HepG2 (cell line): ENCODE measurements at regions not wholly inside any gene's neighbourhood (a gene's known extent, or its start where the extent isn't known, plus 50 kb on each side); places are given as distances from the start of the nearest gene placed in this dataset.

ENCODE experiments used
- CTCF ChIP-seq: sonication (generic); formaldehyde crosslinking; IDR thresholded peaks from 2 replicates; pipeline ENCODE4 v1.5.0; 2020; ENCODE audit warnings: mild to moderate bottlenecking, missing genetic modification reagents, moderate library complexity
- FOXO4 ChIP-seq: sonication (generic); formaldehyde crosslinking; conservative IDR thresholded peaks from 2 replicates; pipeline ENCODE4 v1.8.1; 2023; ENCODE audit warnings: missing genetic modification reagents
- KDM4B ChIP-seq: sonication (generic); formaldehyde crosslinking; IDR thresholded peaks from 2 replicates; pipeline ENCODE4 v1.4.0; 2020; ENCODE audit warnings: missing genetic modification reagents
- MAX ChIP-seq: IDR thresholded peaks from 2 replicates; pipeline ENCODE4 v1.6.1; 2012; ENCODE audit warnings: inconsistent platforms
- REST ChIP-seq, 2 experiments: IDR thresholded peaks; 2 replicates each; pipeline ENCODE4 v1.6.1; 2011 to 2012; ENCODE audit warnings: low read length in 2 of 2, borderline replicate concordance in 1 of 2, low read depth in 1 of 2, mild to moderate bottlenecking in 1 of 2, moderate library complexity in 1 of 2
- SMC3 ChIP-seq: IDR thresholded peaks from 2 replicates; pipeline ENCODE4 v1.6.1; 2011; ENCODE audit warnings: low read length, improper control_type of control experiment
- SP140L ChIP-seq: sonication (generic); formaldehyde crosslinking; IDR thresholded peaks from 2 replicates; pipeline ENCODE4 v1.4.0; 2020; ENCODE audit warnings: missing genetic modification reagents, borderline replicate concordance
- SRY ChIP-seq: sonication (generic); formaldehyde crosslinking; IDR thresholded peaks from 2 replicates; pipeline ENCODE4 v1.8.0; 2022; ENCODE audit warnings: mild to moderate bottlenecking, missing genetic modification reagents
- ZFP37 ChIP-seq: sonication (generic); formaldehyde crosslinking; IDR thresholded peaks from 2 replicates; pipeline ENCODE4 v1.4.0; 2020; ENCODE audit warnings: missing genetic modification reagents, borderline replicate concordance
- ZMYM2 ChIP-seq: sonication (generic); formaldehyde crosslinking; IDR thresholded peaks from 2 replicates; pipeline ENCODE4 v1.8.0; 2022; ENCODE audit warnings: mild to moderate bottlenecking, missing genetic modification reagents
- ZNF563 ChIP-seq: sonication (generic); formaldehyde crosslinking; IDR thresholded peaks from 2 replicates; pipeline ENCODE4 v1.8.0; 2022; ENCODE audit warnings: mild to moderate bottlenecking, moderate library complexity, missing genetic modification reagents
- ZSCAN30 ChIP-seq: sonication (generic); formaldehyde crosslinking; IDR thresholded peaks from 2 replicates; pipeline ENCODE4 v1.5.0; 2020; ENCODE audit warnings: mild to moderate bottlenecking, missing genetic modification reagents

- TF ChIP-seq KDM4B (no peak), ZSCAN30 (CRISPR knock-in tag) (no peak), SMC3 (no peak), MAX (no peak), FOXO4 (CRISPR knock-in tag) (no peak), REST (IDR thresholded peaks at IDR 0.05; ENCODE audit: borderline replicate concordance in 1 of 2, low read depth in 1 of 2, low read length in 2 of 2) (no peak), ZFP37 (CRISPR knock-in tag) (no peak), CTCF (CRISPR knock-in tag) (no peak), SRY (no peak), SP140L (CRISPR knock-in tag) (no peak), ZNF563 (CRISPR knock-in tag) (no peak), ZMYM2 (CRISPR knock-in tag) (no peak)
Measured at GRCh38 chr13:22120646-22121045, 449.8 kb downstream of the FGF9 start.
